Lung (tissue), 11 donors: ENCODE measurements at regions not wholly inside any gene's neighbourhood (a gene's known extent, or its start where the extent isn't known, plus 50 kb on each side); places are given as distances from the start of the nearest gene placed in this dataset.
"Not testable (repeated sequence)": the region's sequence is repeated elsewhere in the genome, so short reads cannot be mapped to it uniquely, and the experiment has no call there.

Experiments
- ATAC-seq: fragments of 200-7000 bp; cut with Tn5 transposase; one replicate; pipeline ENCODE4 v1.9.1; 2020; ENCODE audit warnings: moderate number of reproducible peaks; ENCODE audit not compliant: insufficient read depth, low FRiP score
- DNase-seq, 3 donors: peaks; one replicate each; pipeline ENCODE4 v3.0.0-alpha.2; 2013 to 2017
- H3K27ac ChIP-seq, 2 donors: one replicate each; pipeline ENCODE4 v1.5.1; 2013; ENCODE audit warnings: mild to moderate bottlenecking in 2 of 2, moderate library complexity in 2 of 2, control low read depth in 1 of 2, inconsistent platforms in 1 of 2, low read depth in 1 of 2, low read length in 1 of 2
- H3K27me3 ChIP-seq, 3 donors: one replicate each; pipeline ENCODE4 v1.5.1; 2013; ENCODE audit warnings: low read length in 2 of 3; ENCODE audit not compliant: control insufficient read depth in 3 of 3, insufficient read depth in 3 of 3
- H3K36me3 ChIP-seq, 4 donors: one replicate each; pipeline ENCODE4 v1.5.1; 2013; ENCODE audit warnings: low read length in 4 of 4, mild to moderate bottlenecking in 1 of 4, moderate library complexity in 1 of 4; ENCODE audit not compliant: control insufficient read depth in 4 of 4, insufficient read depth in 4 of 4
- H3K4me1 ChIP-seq, 5 donors: one replicate each; pipeline ENCODE4 v1.5.1; 2013; ENCODE audit warnings: low read length in 5 of 5, mild to moderate bottlenecking in 2 of 5, moderate library complexity in 1 of 5; ENCODE audit not compliant: control insufficient read depth in 5 of 5, insufficient read depth in 5 of 5
- H3K4me3 ChIP-seq: one replicate; pipeline ENCODE4 v1.5.1; 2013; ENCODE audit warnings: mild to moderate bottlenecking, control low read depth, moderate library complexity
- H3K9ac ChIP-seq, 2 donors: one replicate each; pipeline ENCODE4 v1.5.1; 2013; ENCODE audit warnings: low read length in 2 of 2, control low read depth in 1 of 2; ENCODE audit not compliant: insufficient read depth in 1 of 2
- H3K9me3 ChIP-seq, 4 donors: one replicate each; pipeline ENCODE4 v1.5.1; 2013; ENCODE audit warnings: low read length in 3 of 4, mild to moderate bottlenecking in 1 of 4, moderate library complexity in 1 of 4; ENCODE audit not compliant: control insufficient read depth in 4 of 4, insufficient read depth in 3 of 4
- WGBS, 2 donors: extraction: QIAGEN DNeasy Blood & Tissue Kit; methylation state at CpG; one replicate each; pipeline ENCODE4 v1.1.7; 2013; 5-methylcytosine and 5-hydroxymethylcytosine counted together
- TF ChIP-seq, protein P1 (sequence below): IDR thresholded peaks from 2 replicates; pipeline ENCODE4 v1.5.1; 2012; ENCODE audit warnings: mild to moderate bottlenecking; ENCODE audit errors: control extremely low read depth, extremely low read depth
- donor health status: control.
- donor health status: control.
- donor health status: Bipolar disorder and iron deficiency.
- donor health status: healthy.
- donor health status: DM: yes; HTN: yes; CAD: no.

DNA sequence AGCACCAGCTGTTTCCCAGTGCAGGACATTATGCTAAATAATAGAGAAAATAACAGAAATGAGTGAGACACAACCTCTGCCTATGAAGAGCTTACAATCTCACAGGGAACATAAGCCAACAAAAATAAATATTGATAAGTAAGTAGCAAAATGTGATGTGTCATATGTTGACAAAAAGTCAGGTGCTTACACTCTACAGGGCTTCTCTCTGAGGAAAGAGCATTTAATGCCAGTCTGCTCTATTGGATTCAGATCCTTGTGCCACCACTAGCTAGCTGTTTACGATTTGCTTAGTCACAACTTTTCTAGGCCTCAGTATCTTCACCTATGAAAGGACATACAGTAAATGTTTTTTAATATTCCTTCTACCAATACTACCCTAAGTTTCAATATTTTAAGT, 500.9 kb upstream of the NAALADL2 start:
- TF ChIP-seq, protein P1, sequence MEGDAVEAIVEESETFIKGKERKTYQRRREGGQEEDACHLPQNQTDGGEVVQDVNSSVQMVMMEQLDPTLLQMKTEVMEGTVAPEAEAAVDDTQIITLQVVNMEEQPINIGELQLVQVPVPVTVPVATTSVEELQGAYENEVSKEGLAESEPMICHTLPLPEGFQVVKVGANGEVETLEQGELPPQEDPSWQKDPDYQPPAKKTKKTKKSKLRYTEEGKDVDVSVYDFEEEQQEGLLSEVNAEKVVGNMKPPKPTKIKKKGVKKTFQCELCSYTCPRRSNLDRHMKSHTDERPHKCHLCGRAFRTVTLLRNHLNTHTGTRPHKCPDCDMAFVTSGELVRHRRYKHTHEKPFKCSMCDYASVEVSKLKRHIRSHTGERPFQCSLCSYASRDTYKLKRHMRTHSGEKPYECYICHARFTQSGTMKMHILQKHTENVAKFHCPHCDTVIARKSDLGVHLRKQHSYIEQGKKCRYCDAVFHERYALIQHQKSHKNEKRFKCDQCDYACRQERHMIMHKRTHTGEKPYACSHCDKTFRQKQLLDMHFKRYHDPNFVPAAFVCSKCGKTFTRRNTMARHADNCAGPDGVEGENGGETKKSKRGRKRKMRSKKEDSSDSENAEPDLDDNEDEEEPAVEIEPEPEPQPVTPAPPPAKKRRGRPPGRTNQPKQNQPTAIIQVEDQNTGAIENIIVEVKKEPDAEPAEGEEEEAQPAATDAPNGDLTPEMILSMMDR: no peak
- H3K4me3 ChIP-seq: no peak overlapping the region
- H3K36me3 ChIP-seq: no peaks in the 10 kb centered on the region
- 90 to 94% methylated on average over 1 of the region's 1 CpG for WGBS, 2 donors
- no peak for ATAC-seq
- no peaks in the 10 kb centered on the region for H3K4me1 ChIP-seq
- no peak overlapping the region for H3K27ac ChIP-seq
- no peak for DNase-seq
- no peaks in the 10 kb centered on the region for H3K27me3 ChIP-seq
- no peak overlapping the region for H3K9ac ChIP-seq
- no peaks in the 10 kb centered on the region for H3K9me3 ChIP-seq

DNA sequence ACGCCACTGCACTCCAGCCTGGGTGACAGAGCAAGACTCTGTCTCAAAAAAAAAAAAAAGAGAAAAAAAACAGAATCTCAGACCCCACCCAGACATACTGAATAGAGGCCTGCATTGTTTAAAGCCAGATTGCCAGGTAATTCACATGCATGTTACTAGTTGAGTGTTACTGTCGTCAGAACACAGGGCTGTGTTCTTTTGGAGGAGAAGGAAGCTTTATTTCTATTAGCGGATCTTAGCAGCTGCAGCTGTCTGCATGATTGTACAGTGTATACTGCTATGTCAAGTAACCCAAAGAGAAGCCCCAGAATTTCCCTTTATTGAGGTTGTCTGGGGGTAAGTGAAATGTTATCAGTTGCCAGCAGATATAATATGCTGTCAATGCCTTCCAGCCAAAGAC, 496.6 kb upstream of the NAALADL2 start:
- no peak overlapping the region for H3K4me3 ChIP-seq
- ATAC-seq: no peak
- H3K4me1 ChIP-seq: no peaks in the 10 kb centered on the region
- WGBS, 2 donors: 92 to 96% methylated on average over 3 of the region's 3 CpGs
- TF ChIP-seq, protein P1: no peak
- H3K9ac ChIP-seq: no peak overlapping the region
- no peak for DNase-seq
- no peaks in the 10 kb centered on the region for H3K27me3 ChIP-seq
- H3K9me3 ChIP-seq: no peaks in the 10 kb centered on the region
- no peaks in the 10 kb centered on the region for H3K36me3 ChIP-seq
- H3K27ac ChIP-seq: no peak overlapping the region

DNA sequence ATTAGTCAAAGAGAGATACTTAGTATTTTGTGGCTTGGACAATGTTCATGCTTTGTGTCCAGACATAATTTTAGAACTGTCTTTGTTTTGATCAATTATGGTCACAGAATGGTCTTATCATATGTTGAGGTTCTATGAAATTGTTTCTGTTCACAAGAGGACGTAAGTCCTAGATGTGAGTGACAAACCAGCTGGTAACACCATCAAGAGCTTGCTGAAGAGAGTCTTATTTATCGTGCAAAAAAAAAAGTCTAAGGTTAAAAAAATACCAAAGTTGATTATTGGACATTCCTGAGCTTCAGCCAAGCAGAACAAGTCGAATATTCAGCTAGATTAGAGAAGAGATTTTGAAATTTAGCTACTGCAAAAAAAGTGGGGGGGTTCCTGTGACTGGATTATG, 495.9 kb upstream of the NAALADL2 start:
- TF ChIP-seq, protein P1: no peak
- H3K4me3 ChIP-seq: no peak overlapping the region
- WGBS, 2 donors: 51 to 76% methylated on average over 3 of the region's 3 CpGs

DNA sequence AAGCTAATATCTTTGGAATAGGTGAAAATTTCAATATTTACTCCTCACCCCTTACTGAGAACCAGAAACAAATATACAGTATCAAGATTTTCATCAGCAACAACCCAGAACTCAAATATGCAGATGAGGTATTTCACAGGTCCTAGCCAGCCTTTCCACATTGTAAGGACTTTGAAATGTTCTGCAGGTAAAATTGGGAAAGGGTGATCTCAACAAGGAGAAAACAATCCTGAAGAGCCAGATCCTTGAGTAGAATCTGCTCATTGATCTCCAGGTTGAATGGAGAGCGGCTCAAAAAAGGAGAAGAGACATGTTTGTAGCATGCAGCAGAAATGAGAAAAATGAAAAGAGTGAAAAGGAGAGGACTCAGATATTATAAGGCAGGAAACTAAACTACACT, 493.3 kb upstream of the NAALADL2 start:
- Histone ChIP-seq H3K27ac (no peak overlapping the region), H3K27me3 (no peaks in the 10 kb centered on the region), H3K9ac (no peak overlapping the region), H3K9me3 (no peaks in the 10 kb centered on the region), H3K4me3 (no peak overlapping the region), H3K4me1 (no peaks in the 10 kb centered on the region), H3K36me3 (no peaks in the 10 kb centered on the region)
- WGBS, 2 donors: 91 to 93% methylated on average over 1 of the region's 1 CpG
- TF ChIP-seq, protein P1: no peak
- no peak for DNase-seq
- ATAC-seq: no peak

More for the DNA sequence above, 495.9 kb upstream of the NAALADL2 start:
- DNase-seq (no peak), ATAC-seq (no peak)
- Histone ChIP-seq H3K4me1 (no peaks in the 10 kb centered on the region), H3K9me3 (no peaks in the 10 kb centered on the region), H3K27ac (no peak overlapping the region), H3K36me3 (no peaks in the 10 kb centered on the region), H3K27me3 (no peaks in the 10 kb centered on the region), H3K9ac (no peak overlapping the region)

DNA sequence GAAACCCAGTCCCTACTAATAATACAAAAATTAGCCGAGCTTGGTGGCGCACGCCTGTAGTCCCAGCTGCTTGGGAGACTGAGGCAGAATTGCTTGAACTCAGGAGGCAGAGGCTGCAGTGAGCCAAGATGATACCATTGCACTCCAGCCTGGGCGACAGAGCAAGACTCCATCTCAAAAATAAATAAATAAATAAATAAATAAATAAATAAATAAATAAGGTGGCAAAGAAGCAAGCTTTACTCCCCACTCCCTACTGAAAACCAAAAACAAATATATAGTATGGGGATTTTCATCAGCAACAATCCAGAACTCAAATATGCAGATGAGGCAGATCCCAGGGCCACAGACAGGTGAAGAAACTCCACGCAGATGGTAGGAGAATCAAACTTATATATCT, 492.2 kb upstream of the NAALADL2 start:
- not testable (repeated sequence) for H3K4me1 ChIP-seq, H3K4me3 ChIP-seq, H3K27ac ChIP-seq, H3K27me3 ChIP-seq, H3K9me3 ChIP-seq, DNase-seq, H3K36me3 ChIP-seq, ATAC-seq, H3K9ac ChIP-seq
- WGBS, 2 donors: 83 to 88% methylated on average over 5 of the region's 5 CpGs
